C4-2B (cell line): ENCODE measurements at regions not wholly inside any gene's neighbourhood (a gene's known extent, or its start where the extent isn't known, plus 50 kb on each side); places are given as distances from the start of the nearest gene placed in this dataset.
"Not testable (repeated sequence)": the region's sequence is repeated elsewhere in the genome, so short reads cannot be mapped to it uniquely, and the experiment has no call there.

ENCODE experiments used
- H3K27ac ChIP-seq: fragments of 450-650 bp; 2 replicates; pipeline ENCODE4 v1.5.1; 2017
- ZFX ChIP-seq: fragments of 450-650 bp; IDR thresholded peaks from 2 replicates; pipeline ENCODE4 v1.6.1; 2017
- TF ChIP-seq, protein P1 (sequence below): fragments of 450-650 bp; conservative IDR thresholded peaks from 2 replicates; pipeline ENCODE4 v1.5.1; 2017; ENCODE audit warnings: mild to moderate bottlenecking

DNA sequence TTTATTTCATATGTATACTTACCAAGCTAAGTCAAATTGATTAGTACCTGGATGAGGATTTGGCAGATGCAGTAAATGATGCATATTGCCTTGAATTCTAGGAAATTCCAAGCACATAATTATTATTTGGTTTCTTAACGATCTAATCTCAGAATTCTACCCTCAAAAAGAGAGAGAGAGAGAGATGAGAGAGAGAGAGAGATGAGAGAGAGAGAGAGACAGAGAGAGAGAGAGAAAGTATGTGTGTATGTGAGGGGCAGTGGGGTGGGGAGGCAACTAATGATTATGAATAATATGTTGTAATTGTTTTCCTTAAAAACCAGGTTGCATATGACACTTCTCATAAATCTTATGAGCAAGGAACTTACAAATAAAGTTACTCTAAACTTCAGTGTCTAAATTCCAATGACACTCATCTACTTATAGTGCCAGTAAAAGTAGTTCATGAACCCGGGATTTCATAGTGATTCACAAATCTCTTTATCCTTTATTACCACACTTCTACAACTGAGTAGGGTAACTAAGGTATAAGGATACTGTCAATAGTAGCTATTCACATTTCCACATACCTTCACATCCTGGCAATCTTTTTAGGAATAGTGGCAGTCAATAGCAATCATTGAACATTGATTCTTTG is 60.5 kb upstream of the EDIL3 start:
- no peak overlapping the region for H3K27ac ChIP-seq
- TF ChIP-seq ZFX, result no peak
- TF ChIP-seq, protein P1, sequence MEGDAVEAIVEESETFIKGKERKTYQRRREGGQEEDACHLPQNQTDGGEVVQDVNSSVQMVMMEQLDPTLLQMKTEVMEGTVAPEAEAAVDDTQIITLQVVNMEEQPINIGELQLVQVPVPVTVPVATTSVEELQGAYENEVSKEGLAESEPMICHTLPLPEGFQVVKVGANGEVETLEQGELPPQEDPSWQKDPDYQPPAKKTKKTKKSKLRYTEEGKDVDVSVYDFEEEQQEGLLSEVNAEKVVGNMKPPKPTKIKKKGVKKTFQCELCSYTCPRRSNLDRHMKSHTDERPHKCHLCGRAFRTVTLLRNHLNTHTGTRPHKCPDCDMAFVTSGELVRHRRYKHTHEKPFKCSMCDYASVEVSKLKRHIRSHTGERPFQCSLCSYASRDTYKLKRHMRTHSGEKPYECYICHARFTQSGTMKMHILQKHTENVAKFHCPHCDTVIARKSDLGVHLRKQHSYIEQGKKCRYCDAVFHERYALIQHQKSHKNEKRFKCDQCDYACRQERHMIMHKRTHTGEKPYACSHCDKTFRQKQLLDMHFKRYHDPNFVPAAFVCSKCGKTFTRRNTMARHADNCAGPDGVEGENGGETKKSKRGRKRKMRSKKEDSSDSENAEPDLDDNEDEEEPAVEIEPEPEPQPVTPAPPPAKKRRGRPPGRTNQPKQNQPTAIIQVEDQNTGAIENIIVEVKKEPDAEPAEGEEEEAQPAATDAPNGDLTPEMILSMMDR, result no peak

DNA sequence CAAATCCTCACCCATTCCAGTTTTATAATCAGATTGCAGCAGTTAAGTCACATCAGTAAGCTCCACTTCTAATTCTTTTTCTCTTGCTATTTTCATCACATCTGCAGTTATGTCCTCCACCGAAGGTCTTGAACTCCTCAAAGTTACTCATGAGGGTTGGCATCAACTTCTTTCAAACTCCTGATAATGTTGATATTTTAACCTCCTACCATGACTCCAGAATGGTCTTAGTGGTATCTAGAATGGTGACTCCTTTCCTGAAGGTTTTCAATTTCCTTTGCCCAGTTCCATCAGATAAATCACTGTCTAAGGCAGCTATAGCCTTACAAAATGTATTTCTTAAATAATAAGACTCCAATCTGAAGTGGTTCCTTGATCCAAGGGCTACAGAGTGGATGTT is 53.8 kb upstream of the EDIL3 start:
- H3K27ac ChIP-seq, result no peak overlapping the region
- TF ChIP-seq, protein P1, result no peak
- no peak for TF ChIP-seq ZFX

DNA sequence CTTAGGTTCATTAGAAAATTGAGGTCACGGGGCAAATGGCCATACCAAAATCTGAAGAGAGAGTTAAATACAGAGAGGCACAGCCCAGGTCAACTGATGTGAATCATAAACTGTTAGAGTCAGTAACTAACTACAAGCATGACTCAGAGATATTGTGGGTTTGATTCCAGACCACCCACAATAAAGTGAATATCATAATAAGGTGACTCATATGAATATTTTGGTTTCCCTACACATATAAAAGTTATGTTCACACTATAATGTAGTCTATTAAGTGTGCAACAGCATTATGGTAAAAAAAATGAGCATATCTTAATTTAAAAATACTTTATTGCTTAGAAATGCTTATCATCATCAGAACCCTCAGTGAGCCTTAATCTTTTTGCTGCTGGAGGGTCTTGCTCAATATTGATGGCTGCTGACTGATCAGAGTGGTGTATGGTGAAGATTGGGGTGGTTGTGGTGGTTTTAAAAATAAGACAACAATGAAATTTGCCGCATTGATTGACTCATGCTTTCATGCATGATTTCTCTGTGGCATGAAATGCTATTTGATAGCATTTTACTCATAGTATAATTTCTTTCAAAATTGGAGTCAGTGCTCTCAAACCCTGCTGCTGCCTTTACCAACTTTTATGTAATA is 53.1 kb upstream of the EDIL3 start:
- TF ChIP-seq ZFX, result no peak
- TF ChIP-seq, protein P1, result no peak
- H3K27ac ChIP-seq, result no peak overlapping the region

DNA sequence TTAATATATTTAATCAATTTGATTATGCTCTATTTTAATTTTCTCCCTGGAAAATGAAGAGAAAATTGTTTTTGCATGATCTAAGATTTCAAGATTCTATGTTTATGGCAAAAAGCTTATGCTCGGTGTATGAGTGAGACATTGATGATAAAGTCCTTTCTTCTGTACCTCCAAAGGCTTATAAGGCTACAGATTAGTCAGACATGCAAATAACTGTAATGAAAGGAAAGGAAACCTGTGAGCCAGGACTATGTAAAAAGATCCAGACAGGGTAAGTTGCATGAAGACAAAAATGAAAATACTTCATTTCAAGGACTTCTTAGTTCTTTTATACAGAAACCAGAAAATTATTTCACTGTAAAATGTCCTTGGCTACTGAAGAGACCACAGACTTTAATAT is 52.2 kb upstream of the EDIL3 start:
- no peak overlapping the region for H3K27ac ChIP-seq
- no peak for TF ChIP-seq ZFX
- TF ChIP-seq, protein P1, result no peak

DNA sequence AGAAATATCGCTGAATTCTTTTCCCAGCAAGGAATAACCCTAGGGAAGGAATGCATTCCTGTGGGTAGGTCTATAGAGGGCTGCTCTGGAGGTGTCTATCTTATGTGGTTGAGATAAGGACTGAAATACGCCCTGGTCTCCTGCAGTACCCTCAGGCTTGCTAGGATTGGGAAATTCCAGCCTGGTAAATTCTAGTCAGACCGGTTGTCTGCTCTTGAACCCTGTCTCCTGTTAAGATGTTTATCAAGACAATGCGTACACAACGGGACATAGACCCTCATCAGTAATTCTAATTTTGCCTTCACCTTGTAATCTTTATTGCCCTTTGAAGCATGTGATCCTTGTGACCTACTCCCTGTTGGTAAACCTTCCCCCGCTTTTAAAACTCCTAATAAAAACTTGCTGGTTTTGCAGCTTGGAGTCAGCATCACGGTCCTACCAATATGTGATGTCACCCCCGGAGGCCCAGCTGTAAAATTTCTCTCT is 51.2 kb upstream of the EDIL3 start:
- H3K27ac ChIP-seq, result not testable (repeated sequence)
